ENCODE measurements at regions not wholly inside any gene's neighbourhood (a gene's known extent, or its start where the extent isn't known, plus 50 kb on each side); places are given as distances from the start of the nearest gene placed in this dataset.

- TF ChIP-seq CTCF (IDR thresholded peaks at IDR 0.05), result no peak
Observed at GRCh38 chr2:24439971-24440340, 51.1 kb upstream of the NCOA1 start.

- TF ChIP-seq CTCF (IDR thresholded peaks at IDR 0.05), result no peak
Observed at GRCh38 chr2:24439280-24439970, 51.6 kb upstream of the NCOA1 start.

GRCh38 chr2:24438106-24438505 lies 52.9 kb upstream of the NCOA1 start:
- no peak for TF ChIP-seq CTCF (IDR thresholded peaks at IDR 0.05)

GRCh38 chr2:24435391-24436316 lies 55.4 kb upstream of the NCOA1 start:
- TF ChIP-seq CTCF (IDR thresholded peaks at IDR 0.05), result no peak

GRCh38 chr2:24434541-24434940 lies 56.5 kb upstream of the NCOA1 start:
- no peak for TF ChIP-seq CTCF (IDR thresholded peaks at IDR 0.05)

- no peak for TF ChIP-seq CTCF (IDR thresholded peaks at IDR 0.05)
Observed at GRCh38 chr2:24432735-24433134, 58.3 kb upstream of the NCOA1 start.

- TF ChIP-seq CTCF (IDR thresholded peaks at IDR 0.05), result no peak
Observed at GRCh38 chr2:24432121-24432520, 58.9 kb upstream of the NCOA1 start.
